GM10248 (cell line): ENCODE measurements at regions not wholly inside any gene's neighbourhood (a gene's known extent, or its start where the extent isn't known, plus 50 kb on each side); places are given as distances from the start of the nearest gene placed in this dataset.

Experiments used
- CTCF ChIA-PET: fragments of 300-600 bp; sonication (Branson Sonifier 250); formaldehyde crosslinking; extraction: SDS; loops from one replicate; lab custom pipeline; 2021; ENCODE audit warnings: antibody characterized with exemption; lab: Yijun Ruan, JAX
- POLR2A ChIA-PET: fragments of 350-650 bp; sonication (Branson Sonifier 250); formaldehyde crosslinking; extraction: SDS; loops from one replicate; lab custom pipeline; 2020; ENCODE audit warnings: antibody characterized with exemption; lab: Yijun Ruan, JAX
- DNase-seq: peaks from one replicate; pipeline ENCODE4 v3.0.0; 2012; ENCODE audit errors: extremely low spot score
- TF ChIP-seq, protein P1 (sequence below): IDR thresholded peaks from 2 replicates; pipeline ENCODE4 v1.5.1; 2012; ENCODE audit warnings: mild to moderate bottlenecking, low read depth; ENCODE audit errors: extremely low read depth, missing control alignments, control extremely low read depth

DNA sequence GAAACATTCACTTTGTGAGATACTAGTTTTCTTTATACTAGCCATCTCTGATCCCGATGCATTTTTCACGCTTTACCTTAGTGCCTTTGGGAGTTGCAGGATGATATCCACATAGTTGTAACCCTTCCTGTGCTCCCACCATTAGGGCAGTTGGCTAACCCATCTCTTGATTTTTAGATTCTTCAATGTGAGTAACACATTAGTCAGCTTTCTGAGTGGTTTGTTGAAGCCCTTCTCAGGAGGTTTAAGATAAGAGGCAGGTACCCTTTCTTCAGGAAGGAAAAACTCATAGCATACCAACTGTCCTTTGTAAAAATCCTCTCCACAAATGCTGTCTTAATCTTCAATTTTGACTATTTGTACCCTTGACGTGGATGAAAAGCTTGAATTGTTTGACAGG lies 392.3 kb downstream of the DMAC1 start:
- DNase-seq, result no peak
- POLR2A ChIA-PET, result no interaction called here
- CTCF ChIA-PET, result no interaction called here
- TF ChIP-seq, protein P1, sequence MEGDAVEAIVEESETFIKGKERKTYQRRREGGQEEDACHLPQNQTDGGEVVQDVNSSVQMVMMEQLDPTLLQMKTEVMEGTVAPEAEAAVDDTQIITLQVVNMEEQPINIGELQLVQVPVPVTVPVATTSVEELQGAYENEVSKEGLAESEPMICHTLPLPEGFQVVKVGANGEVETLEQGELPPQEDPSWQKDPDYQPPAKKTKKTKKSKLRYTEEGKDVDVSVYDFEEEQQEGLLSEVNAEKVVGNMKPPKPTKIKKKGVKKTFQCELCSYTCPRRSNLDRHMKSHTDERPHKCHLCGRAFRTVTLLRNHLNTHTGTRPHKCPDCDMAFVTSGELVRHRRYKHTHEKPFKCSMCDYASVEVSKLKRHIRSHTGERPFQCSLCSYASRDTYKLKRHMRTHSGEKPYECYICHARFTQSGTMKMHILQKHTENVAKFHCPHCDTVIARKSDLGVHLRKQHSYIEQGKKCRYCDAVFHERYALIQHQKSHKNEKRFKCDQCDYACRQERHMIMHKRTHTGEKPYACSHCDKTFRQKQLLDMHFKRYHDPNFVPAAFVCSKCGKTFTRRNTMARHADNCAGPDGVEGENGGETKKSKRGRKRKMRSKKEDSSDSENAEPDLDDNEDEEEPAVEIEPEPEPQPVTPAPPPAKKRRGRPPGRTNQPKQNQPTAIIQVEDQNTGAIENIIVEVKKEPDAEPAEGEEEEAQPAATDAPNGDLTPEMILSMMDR, result no peak

DNA sequence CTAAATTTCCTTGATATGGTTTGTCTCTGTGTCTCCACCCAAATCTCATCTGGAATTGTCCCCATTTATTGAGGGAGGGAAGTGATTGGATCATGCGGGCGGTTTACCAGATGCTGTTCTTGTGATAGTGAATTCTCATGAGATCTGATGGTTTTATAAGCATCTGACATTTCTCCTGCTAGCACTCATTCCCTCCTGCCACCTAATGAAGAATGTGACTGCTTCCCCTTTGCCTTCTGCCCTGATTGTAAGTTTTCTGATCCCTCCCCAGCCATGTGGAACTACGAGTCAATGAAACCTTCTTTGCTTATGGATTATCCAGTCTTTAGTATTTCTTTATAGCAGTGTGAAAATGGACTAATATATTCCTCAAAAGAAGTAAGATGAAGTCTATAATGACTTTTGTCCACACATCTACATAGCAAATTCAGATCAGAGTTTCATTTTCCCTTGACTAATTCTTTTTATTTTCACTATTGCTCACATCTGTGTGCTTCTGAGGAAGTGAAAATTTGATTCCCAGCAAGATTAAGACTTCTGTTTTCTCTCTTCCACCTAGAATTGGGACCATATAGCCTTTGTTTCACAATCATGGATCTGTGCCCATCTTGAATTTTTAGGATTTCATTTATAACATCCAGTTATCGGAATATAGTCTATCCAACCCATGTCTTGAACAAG lies 393.5 kb downstream of the DMAC1 start:
- CTCF ChIA-PET, result no interaction called here
- peak; percentile 35 for DNase-seq
- POLR2A ChIA-PET, result no interaction called here
- TF ChIP-seq, protein P1, result no peak

DNA sequence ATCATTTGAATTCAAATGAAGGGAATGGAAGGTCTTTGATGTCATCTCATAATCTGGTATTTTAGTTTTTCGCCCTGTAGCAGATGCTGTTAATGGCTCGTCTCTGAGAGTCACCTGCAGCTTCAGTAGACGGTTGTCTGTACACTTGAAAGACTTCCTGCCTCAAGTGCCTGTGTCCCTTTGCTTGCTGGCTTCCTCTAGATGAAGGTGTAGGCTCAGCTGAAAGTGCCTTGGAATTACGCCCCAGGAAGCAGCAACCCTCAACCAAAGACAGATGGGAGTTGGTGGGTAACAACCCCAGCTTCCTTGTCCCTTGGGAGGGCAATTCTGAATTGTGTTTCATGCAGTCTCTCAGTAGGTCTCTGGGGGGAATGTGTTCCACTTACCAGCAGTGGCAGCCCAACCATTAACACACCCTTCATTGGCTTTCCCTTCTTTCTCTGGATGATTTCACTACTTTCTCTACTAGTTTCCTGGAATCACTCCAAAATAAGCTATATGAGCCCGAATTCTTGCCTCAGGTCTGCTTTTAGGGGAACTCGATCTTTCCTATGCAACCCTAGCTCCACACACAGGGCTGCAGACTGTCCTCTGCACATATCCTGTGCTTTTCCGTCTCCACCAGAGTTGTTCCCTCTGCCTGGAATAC lies 395.6 kb downstream of the DMAC1 start:
- ChIA-PET CTCF (interaction anchor here (1.3 to 3.9 kb wide), 3 partner anchors 9 to 1492 kb away, joined by 3 to 17 read pairs (median 5); no protein-coding TSS in a partner anchor), POLR2A (no interaction called here)
- TF ChIP-seq, protein P1, result no peak
- no peak for DNase-seq

- TF ChIP-seq, protein P1, result no peak
- POLR2A ChIA-PET, result no interaction called here
- CTCF ChIA-PET, result interaction anchor here (0.9 to 3.9 kb wide), 5 partner anchors 10 to 1493 kb away, joined by 3 to 17 read pairs (median 3); no protein-coding TSS in a partner anchor
- DNase-seq, result no peak
Measured at GRCh38 chr9:7403028-7403389, 396.6 kb downstream of the DMAC1 start.

- no peak for DNase-seq
- ChIA-PET CTCF (interaction anchor here (0.9 to 3.9 kb wide), 8 partner anchors 11 to 1517 kb away, joined by 3 to 17 read pairs (median 3); no protein-coding TSS in a partner anchor), POLR2A (no interaction called here)
Measured at GRCh38 chr9:7402334-7403027, 397.1 kb downstream of the DMAC1 start.

GRCh38 chr9:7401116-7401515 lies 398.5 kb downstream of the DMAC1 start:
- POLR2A ChIA-PET, result no interaction called here
- CTCF ChIA-PET, result interaction anchor here (1.2 to 3.9 kb wide), 4 partner anchors 11 to 1516 kb away, joined by 3 to 17 read pairs (median 5); no protein-coding TSS in a partner anchor
- TF ChIP-seq, protein P1, result no peak
- no peak for DNase-seq

More at GRCh38 chr9:7402334-7403027, 397.1 kb downstream of the DMAC1 start:
- TF ChIP-seq, protein P1, result no peak
